Caco-2 (cell line): ENCODE measurements at regions not wholly inside any gene's neighbourhood (a gene's known extent, or its start where the extent isn't known, plus 50 kb on each side); places are given as distances from the start of the nearest gene placed in this dataset.
"Not testable (repeated sequence)": the region's sequence is repeated elsewhere in the genome, so short reads cannot be mapped to it uniquely, and the experiment has no call there.

ENCODE experiments used
- BruUV-seq: library from RNA; stranded (reverse); fragments of 400-500 nt; replicated peaks from 2 replicates; lab custom pipeline; 2021; lab: Mats Ljungman, UMichigan
- CTCF ChIA-PET: fragments of 300-600 bp; sonication (Branson Sonifier 250); formaldehyde crosslinking; loops from one replicate; lab custom pipeline; 2022; ENCODE audit warnings: antibody characterized with exemption; lab: Charles Lee
- POLR2A ChIA-PET: fragments of 300-600 bp; sonication (Branson Sonifier 250); formaldehyde crosslinking; loops from one replicate; lab custom pipeline; 2022; ENCODE audit warnings: antibody characterized with exemption; lab: Charles Lee
- DNase-seq, 2 experiments: peaks; one replicate each; pipeline versions ENCODE4 v3.0.0 to v3.0.0-alpha.2; 2020 to 2022
- H3K27me3 ChIP-seq: replicated peaks from 2 replicates; pipeline ENCODE4 v1.6.0; 2011; ENCODE audit warnings: low read length; ENCODE audit not compliant: control insufficient read depth, insufficient read depth
- H3K36me3 ChIP-seq: 2 replicates; pipeline ENCODE4 v1.5.1; 2011; ENCODE audit warnings: low read length; ENCODE audit not compliant: control insufficient read depth, insufficient read depth
- H3K4me1 ChIP-seq: fragments of 250-450 bp; sonication (Bioruptor Pico); 2 replicates; pipeline ENCODE4 v1.5.1; 2020; ENCODE audit warnings: mild to moderate bottlenecking
- H3K4me3 ChIP-seq: 2 replicates; pipeline ENCODE4 v1.5.1; 2011; ENCODE audit warnings: low read depth, mild to moderate bottlenecking, control low read depth, low read length
- H3K9me3 ChIP-seq: fragments of 250-450 bp; sonication (Bioruptor Pico); 2 replicates; pipeline ENCODE4 v1.5.1; 2020; ENCODE audit warnings: mild to moderate bottlenecking, moderate library complexity
- H3K27ac Mint-ChIP-seq: one replicate; pipeline ENCODE4 v1.8.0; 2022; ENCODE audit warnings: mixed read lengths; ENCODE audit not compliant: unreplicated experiment
- H3K27me3 Mint-ChIP-seq: one replicate; pipeline ENCODE4 v1.8.0; 2022; ENCODE audit warnings: mixed read lengths; ENCODE audit not compliant: insufficient read depth, unreplicated experiment
- H3K36me3 Mint-ChIP-seq: one replicate; pipeline ENCODE4 v1.8.0; 2022; ENCODE audit warnings: mild to moderate bottlenecking, mixed read lengths; ENCODE audit not compliant: insufficient read depth, unreplicated experiment
- H3K4me1 Mint-ChIP-seq: one replicate; pipeline ENCODE4 v1.8.0; 2022; ENCODE audit warnings: low read depth, mixed read lengths; ENCODE audit not compliant: unreplicated experiment
- H3K4me3 Mint-ChIP-seq: one replicate; pipeline ENCODE4 v1.8.0; 2022; ENCODE audit warnings: mild to moderate bottlenecking, moderate library complexity, mixed read lengths; ENCODE audit not compliant: unreplicated experiment
- H3K9me3 Mint-ChIP-seq: one replicate; pipeline ENCODE4 v1.8.0; 2022; ENCODE audit warnings: mixed read lengths; ENCODE audit not compliant: unreplicated experiment
- intact Hi-C: fragments of 100-400 bp; cut with micrococcal nuclease; formaldehyde crosslinking; loops from one replicate; pipeline ENCODE4 v1.10.0; 2022; ENCODE audit not compliant: unreplicated experiment
- TF ChIP-seq, protein P1 (sequence below), 2 experiments: fragments of 200-600 bp in 1 of 2; IDR thresholded peaks; 1 replicate in 1 of 2; 2 replicates in 1 of 2; pipeline versions ENCODE4 v1.5.1 to v1.8.0; 2011 to 2022; ENCODE audit warnings: antibody characterized with exemption in 1 of 2, control low read depth in 1 of 2, inconsistent platforms in 1 of 2, low read depth in 1 of 2, low read length in 1 of 2, mild to moderate bottlenecking in 1 of 2, moderate library complexity in 1 of 2; ENCODE audit not compliant: insufficient read depth in 1 of 2, severe bottlenecking in 1 of 2, unreplicated experiment in 1 of 2

- Histone ChIP-seq H3K9me3 (peaks cover 4% of the 10 kb centered on the region; the same call in 1 of the 2 replicates), H3K4me3 (no peak overlapping the region)
- H3K4me1 Mint-ChIP-seq = no peaks in the 10 kb centered on the region
These were observed 215.9 kb downstream of the BTBD3 start for GRCh38 chr20:12133553-12133952.

DNA sequence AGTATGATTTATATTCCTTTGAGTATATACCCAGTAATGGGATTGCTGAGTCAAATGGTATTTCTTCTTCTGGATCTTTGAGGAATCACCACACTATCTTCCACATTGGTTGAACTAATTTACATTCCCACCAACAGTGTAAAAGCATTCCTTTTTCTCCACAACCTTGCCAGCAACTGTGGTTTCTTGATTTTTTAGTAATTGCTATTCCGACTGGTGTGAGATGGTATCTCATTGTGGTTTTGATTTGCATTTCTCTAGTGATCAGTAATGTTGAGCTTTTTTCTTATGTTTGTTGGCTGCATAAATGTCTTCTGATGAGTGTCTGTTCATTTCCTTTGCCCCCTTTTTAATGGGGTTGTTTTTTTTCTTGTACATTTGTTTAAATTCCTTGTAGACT is 228.3 kb downstream of the BTBD3 start:
- H3K9me3 Mint-ChIP-seq, H3K27me3 ChIP-seq, POLR2A ChIA-PET, H3K4me3 ChIP-seq, H3K4me3 Mint-ChIP-seq, H3K9me3 ChIP-seq, BruUV-seq, CTCF ChIA-PET, H3K4me1 Mint-ChIP-seq, DNase-seq, H3K4me1 ChIP-seq, intact Hi-C loops, H3K36me3 Mint-ChIP-seq, H3K36me3 ChIP-seq, H3K27ac Mint-ChIP-seq: not testable (repeated sequence)
- peaks cover 15% of the 10 kb centered on the region for H3K27me3 Mint-ChIP-seq

More at GRCh38 chr20:12133553-12133952, 215.9 kb downstream of the BTBD3 start:
- peaks cover 2% of the 10 kb centered on the region for H3K27me3 Mint-ChIP-seq
- intact Hi-C loops = no loop called here
- no peak overlapping the region for H3K27ac Mint-ChIP-seq
- TF ChIP-seq, protein P1, sequence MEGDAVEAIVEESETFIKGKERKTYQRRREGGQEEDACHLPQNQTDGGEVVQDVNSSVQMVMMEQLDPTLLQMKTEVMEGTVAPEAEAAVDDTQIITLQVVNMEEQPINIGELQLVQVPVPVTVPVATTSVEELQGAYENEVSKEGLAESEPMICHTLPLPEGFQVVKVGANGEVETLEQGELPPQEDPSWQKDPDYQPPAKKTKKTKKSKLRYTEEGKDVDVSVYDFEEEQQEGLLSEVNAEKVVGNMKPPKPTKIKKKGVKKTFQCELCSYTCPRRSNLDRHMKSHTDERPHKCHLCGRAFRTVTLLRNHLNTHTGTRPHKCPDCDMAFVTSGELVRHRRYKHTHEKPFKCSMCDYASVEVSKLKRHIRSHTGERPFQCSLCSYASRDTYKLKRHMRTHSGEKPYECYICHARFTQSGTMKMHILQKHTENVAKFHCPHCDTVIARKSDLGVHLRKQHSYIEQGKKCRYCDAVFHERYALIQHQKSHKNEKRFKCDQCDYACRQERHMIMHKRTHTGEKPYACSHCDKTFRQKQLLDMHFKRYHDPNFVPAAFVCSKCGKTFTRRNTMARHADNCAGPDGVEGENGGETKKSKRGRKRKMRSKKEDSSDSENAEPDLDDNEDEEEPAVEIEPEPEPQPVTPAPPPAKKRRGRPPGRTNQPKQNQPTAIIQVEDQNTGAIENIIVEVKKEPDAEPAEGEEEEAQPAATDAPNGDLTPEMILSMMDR (IDR thresholded peaks at IDR 0.05; ENCODE audit: insufficient read depth in 1 of 2, low read depth in 1 of 2, low read length in 1 of 2, severe bottlenecking in 1 of 2, unreplicated experiment in 1 of 2) = no peak
- H3K4me3 Mint-ChIP-seq = no peak overlapping the region
- CTCF ChIA-PET = no interaction called here
- no peaks in the 10 kb centered on the region for H3K27me3 ChIP-seq
- POLR2A ChIA-PET = no interaction called here
- H3K4me1 ChIP-seq = no peaks in the 10 kb centered on the region
- no TSS peak for BruUV-seq
- H3K9me3 Mint-ChIP-seq = peaks cover 10% of the 10 kb centered on the region
- H3K36me3 ChIP-seq = no peaks in the 10 kb centered on the region
- DNase-seq = no peak
- H3K36me3 Mint-ChIP-seq = no peaks in the 10 kb centered on the region

DNA sequence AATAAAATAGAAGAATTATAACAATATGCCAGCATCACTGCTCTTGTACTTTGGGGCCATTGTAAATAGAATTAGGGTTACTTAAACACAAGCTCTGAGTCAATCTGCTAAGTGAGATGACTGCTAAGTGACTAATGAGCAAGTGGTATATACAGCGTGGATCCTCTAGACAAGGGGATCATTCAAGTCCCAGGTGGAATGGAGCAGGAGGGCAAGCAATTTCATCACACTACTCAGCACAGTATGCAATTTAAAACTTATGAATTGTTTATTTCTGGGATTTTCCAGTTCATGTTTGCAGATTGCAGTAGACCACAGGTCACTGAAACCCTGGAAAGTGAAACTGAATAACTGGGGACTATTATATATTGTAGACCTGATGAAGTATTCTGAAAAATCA is 235.3 kb downstream of the BTBD3 start:
- TF ChIP-seq, protein P1 (IDR thresholded peaks at IDR 0.05; ENCODE audit: insufficient read depth in 1 of 2, low read depth in 1 of 2, low read length in 1 of 2, severe bottlenecking in 1 of 2, unreplicated experiment in 1 of 2) = no peak
- H3K36me3 Mint-ChIP-seq = no peaks in the 10 kb centered on the region
- Histone ChIP-seq H3K4me3 (no peak overlapping the region), H3K4me1 (no peaks in the 10 kb centered on the region), H3K9me3 (no peaks in the 10 kb centered on the region), H3K27me3 (no peaks in the 10 kb centered on the region), H3K36me3 (no peaks in the 10 kb centered on the region)
- no peaks in the 10 kb centered on the region for H3K27me3 Mint-ChIP-seq
- POLR2A ChIA-PET = no interaction called here
- H3K27ac Mint-ChIP-seq = no peak overlapping the region
- H3K4me3 Mint-ChIP-seq = no peak overlapping the region
- H3K4me1 Mint-ChIP-seq = no peaks in the 10 kb centered on the region
- DNase-seq = no peak
- CTCF ChIA-PET = no interaction called here
- no TSS peak for BruUV-seq
- intact Hi-C loops = no loop called here
- no peaks in the 10 kb centered on the region for H3K9me3 Mint-ChIP-seq

- POLR2A ChIA-PET = no interaction called here
- Mint-ChIP-seq H3K36me3 (no peaks in the 10 kb centered on the region), H3K27ac (no peak overlapping the region), H3K27me3 (no peaks in the 10 kb centered on the region), H3K4me1 (no peaks in the 10 kb centered on the region), H3K9me3 (no peaks in the 10 kb centered on the region), H3K4me3 (no peak overlapping the region)
- TF ChIP-seq, protein P1 (IDR thresholded peaks at IDR 0.05; ENCODE audit: insufficient read depth in 1 of 2, low read depth in 1 of 2, low read length in 1 of 2, severe bottlenecking in 1 of 2, unreplicated experiment in 1 of 2) = no peak
- Histone ChIP-seq H3K9me3 (no peaks in the 10 kb centered on the region), H3K4me3 (no peak overlapping the region), H3K27me3 (no peaks in the 10 kb centered on the region), H3K36me3 (no peaks in the 10 kb centered on the region), H3K4me1 (no peaks in the 10 kb centered on the region)
- no TSS peak for BruUV-seq
- intact Hi-C loops = no loop called here
- CTCF ChIA-PET = no interaction called here
- no peak for DNase-seq
These were observed 235.9 kb downstream of the BTBD3 start for GRCh38 chr20:12153628-12154027.
